ENCODE measurements at regions not wholly inside any gene's neighbourhood (a gene's known extent, or its start where the extent isn't known, plus 50 kb on each side); places are given as distances from the start of the nearest gene placed in this dataset.

DNA sequence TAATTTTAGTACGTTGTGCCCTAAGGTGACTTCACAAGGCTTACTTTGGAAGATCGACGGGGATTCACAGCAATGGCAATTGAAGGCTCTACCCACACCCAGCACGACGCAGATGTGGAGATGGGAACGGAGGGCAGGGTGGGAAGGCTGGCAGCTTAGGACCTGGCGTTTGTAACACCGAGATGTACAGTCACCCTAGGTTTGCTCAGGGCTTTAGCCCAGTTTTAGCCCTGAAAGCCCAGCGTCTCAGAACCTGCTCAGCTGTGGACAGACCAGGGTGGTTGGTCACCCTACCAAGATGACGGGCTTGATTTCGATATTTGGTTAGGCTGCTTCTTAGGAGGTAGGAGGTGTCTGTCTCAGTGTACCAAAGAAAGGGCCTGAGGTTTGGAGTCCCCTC lies 100.5 kb upstream of the MED13L start:
- Histone ChIP-seq H3K79me2 (ENCODE audit: control insufficient read depth, insufficient read depth, low read length) (no peaks in the 10 kb centered on the region), H3K4me3 (replicated peaks in 1 of 3; ENCODE audit: insufficient read depth in 1 of 3, low read depth in 1 of 3, low read length in 3 of 3) (no peak overlapping the region), H3K27ac (ENCODE audit: insufficient read depth, low read depth, low read length) (no peak overlapping the region), H3K9ac (replicated peaks; ENCODE audit: extremely low read depth, insufficient read depth, low read length) (no peak overlapping the region), H3K27me3 (ENCODE audit: control insufficient read depth in 2 of 2, insufficient read depth in 2 of 2, low read length in 2 of 2) (no peaks in the 10 kb centered on the region), H3K4me1 (ENCODE audit: control insufficient read depth, extremely low read depth, insufficient read depth, low read length) (peaks cover 32% of the 10 kb centered on the region), H3K4me2 (ENCODE audit: insufficient read depth, low read length) (no peak overlapping the region), H3K36me3 (ENCODE audit: control insufficient read depth in 2 of 2, extremely low read depth in 1 of 2, insufficient read depth in 2 of 2, low read length in 2 of 2) (no peaks in the 10 kb centered on the region), H3K9me1 (replicated peaks; ENCODE audit: control insufficient read depth, extremely low read depth, insufficient read depth, low read length) (no peaks in the 10 kb centered on the region), H4K20me1 (replicated peaks; ENCODE audit: control insufficient read depth, extremely low read depth, insufficient read depth, low read length) (no peaks in the 10 kb centered on the region), H3K9me3 (replicated peaks; ENCODE audit: control insufficient read depth, insufficient read depth, low read length) (no peaks in the 10 kb centered on the region), H2AFZ (ENCODE audit: low read depth, low read length) (no peak overlapping the region)
- CTCF ChIA-PET, result interaction anchor here (3.7 kb wide), 1 partner anchor 20 kb away, joined by 15 read pairs; no protein-coding TSS in a partner anchor
- FAIRE-seq, result no peak
- no peak for DNase-seq (ENCODE audit: low read depth, low spot score)
- dilution Hi-C loops (cut with MboI; ENCODE audit: extremely low pct_ligation_motif_present, low sequenced_read_pairs) (no loop called here), intact Hi-C loops (cut with micrococcal nuclease) (no loop called here)
- TF ChIP-seq FOS (IDR thresholded peaks at IDR 0.05; ENCODE audit: borderline replicate concordance, insufficient read depth, low read length), result no peak
- TF ChIP-seq POLR2A (IDR thresholded peaks at IDR 0.05; ENCODE audit: low read depth, low read length), result no peak
- no peak for TF ChIP-seq JUN (IDR thresholded peaks at IDR 0.05; ENCODE audit: borderline replicate concordance, insufficient read depth, insufficient read length, low read depth)
- no peak for TF ChIP-seq GATA2 (IDR thresholded peaks at IDR 0.05; ENCODE audit: insufficient read depth, insufficient read length, low read depth, low read length)
- TF ChIP-seq MAX (IDR thresholded peaks at IDR 0.05; ENCODE audit: insufficient read depth, insufficient read length), result no peak
- TF ChIP-seq MYC (IDR thresholded peaks at IDR 0.05; ENCODE audit: low read depth, low read length), result no peak
- TF ChIP-seq POLR2AphosphoS5 (IDR thresholded peaks at IDR 0.05; ENCODE audit: insufficient read depth, low read depth, low read length), result no peak
- no peak for TF ChIP-seq CTCF (IDR thresholded peaks at IDR 0.05; ENCODE audit: extremely low read depth in 1 of 2, insufficient read depth in 1 of 2, low read depth in 1 of 2, low read length in 2 of 2)
- no peak for TF ChIP-seq EZH2 (IDR thresholded peaks at IDR 0.05; ENCODE audit: borderline replicate concordance, low read depth, low read length, severe bottlenecking)
- POLR2A ChIA-PET, result no interaction called here
- BruUV-seq (replicated peaks), result no TSS peak
